H9 (cell line): ENCODE measurements at regions not wholly inside any gene's neighbourhood (a gene's known extent, or its start where the extent isn't known, plus 50 kb on each side); places are given as distances from the start of the nearest gene placed in this dataset.

Experiments used
- DNase-seq: peaks from one replicate; pipeline ENCODE4 v3.0.0-alpha.2; 2017
- H2AFZ ChIP-seq: one replicate; pipeline ENCODE4 v1.6.1; 2013; ENCODE audit warnings: mild to moderate bottlenecking, low read length, control low read depth, moderate library complexity
- H2AK5ac ChIP-seq: 2 replicates; pipeline ENCODE4 v1.6.1; 2013; ENCODE audit warnings: low read length, control low read depth, mixed read lengths; ENCODE audit not compliant: insufficient read length
- H2BK120ac ChIP-seq: one replicate; pipeline ENCODE4 v1.6.1; 2013; ENCODE audit warnings: low read depth, mild to moderate bottlenecking, low read length, control low read depth, inconsistent platforms; ENCODE audit not compliant: poor library complexity, severe bottlenecking
- H2BK12ac ChIP-seq: 2 replicates; pipeline ENCODE4 v1.6.1; 2013; ENCODE audit warnings: low read length, control low read depth, mixed read lengths, low read depth; ENCODE audit not compliant: insufficient read length
- H2BK15ac ChIP-seq: 2 replicates; pipeline ENCODE4 v1.6.1; 2013; ENCODE audit warnings: low read depth, low read length, control low read depth
- H2BK20ac ChIP-seq: one replicate; pipeline ENCODE4 v1.6.1; 2013; ENCODE audit warnings: low read depth, mild to moderate bottlenecking, low read length, control low read depth, inconsistent platforms; ENCODE audit not compliant: poor library complexity, severe bottlenecking
- H2BK5ac ChIP-seq: 2 replicates; pipeline ENCODE4 v1.6.1; 2013; ENCODE audit warnings: low read length, control low read depth, mixed read lengths; ENCODE audit not compliant: insufficient read length
- H3K14ac ChIP-seq: 2 replicates; pipeline ENCODE4 v1.6.1; 2013; ENCODE audit warnings: low read length, control low read depth; ENCODE audit not compliant: insufficient read depth
- H3K18ac ChIP-seq: 2 replicates; pipeline ENCODE4 v1.6.1; 2013; ENCODE audit warnings: low read depth, mild to moderate bottlenecking, mixed read lengths, low read length, control low read depth; ENCODE audit not compliant: insufficient read length
- H3K23ac ChIP-seq: 2 replicates; pipeline ENCODE4 v1.6.1; 2013; ENCODE audit warnings: low read length, control low read depth, mixed read lengths, low read depth; ENCODE audit not compliant: insufficient read length
- H3K23me2 ChIP-seq: 2 replicates; pipeline ENCODE4 v1.6.1; 2013; ENCODE audit warnings: low read depth, mild to moderate bottlenecking, mixed read lengths, low read length, control low read depth; ENCODE audit not compliant: insufficient read length, poor library complexity, severe bottlenecking
- H3K27ac ChIP-seq: 2 replicates; pipeline ENCODE4 v1.5.1; 2013; ENCODE audit warnings: low read length, control low read depth, mixed read lengths, low read depth; ENCODE audit not compliant: insufficient read length
- H3K27me3 ChIP-seq: 2 replicates; pipeline ENCODE4 v1.6.1; 2013; ENCODE audit warnings: low read length, control low read depth, inconsistent platforms; ENCODE audit not compliant: insufficient read depth
- H3K4ac ChIP-seq: 2 replicates; pipeline ENCODE4 v1.6.1; 2013; ENCODE audit warnings: low read depth, mild to moderate bottlenecking, control low read depth, inconsistent platforms, low read length, moderate library complexity
- H3K4me1 ChIP-seq: 2 replicates; pipeline ENCODE4 v1.6.1; 2013; ENCODE audit warnings: low read length, control low read depth, inconsistent platforms; ENCODE audit not compliant: insufficient read depth
- H3K4me2 ChIP-seq: 2 replicates; pipeline ENCODE4 v1.6.1; 2013; ENCODE audit warnings: low read length, control low read depth, mixed read lengths; ENCODE audit not compliant: insufficient read length, insufficient read depth
- H3K56ac ChIP-seq: 2 replicates; pipeline ENCODE4 v1.6.1; 2013; ENCODE audit warnings: low read depth, mild to moderate bottlenecking, mixed read lengths, low read length, control low read depth; ENCODE audit not compliant: insufficient read length
- H3K79me1 ChIP-seq: 2 replicates; pipeline ENCODE4 v1.6.1; 2013; ENCODE audit warnings: low read depth, mild to moderate bottlenecking, moderate library complexity, low read length, control low read depth, inconsistent platforms; ENCODE audit not compliant: insufficient read depth, poor library complexity, severe bottlenecking
- H3K79me2 ChIP-seq: 2 replicates; pipeline ENCODE4 v1.6.1; 2013; ENCODE audit warnings: low read length, control low read depth, inconsistent platforms; ENCODE audit not compliant: insufficient read depth
- H3K9ac ChIP-seq: 2 replicates; pipeline ENCODE4 v1.6.1; 2013; ENCODE audit warnings: low read length, control low read depth, mixed read lengths; ENCODE audit not compliant: insufficient read length; ENCODE audit errors: extremely low read depth
- H3K9me3 ChIP-seq: one replicate; pipeline ENCODE4 v1.6.1; 2013; ENCODE audit warnings: low read depth, low read length, inconsistent platforms; ENCODE audit not compliant: control insufficient read depth
- H3T11ph ChIP-seq: one replicate; pipeline ENCODE4 v1.6.1; 2013; ENCODE audit warnings: mild to moderate bottlenecking, low read length, control low read depth, inconsistent platforms
- H4K20me1 ChIP-seq: one replicate; pipeline ENCODE4 v1.6.1; 2013; ENCODE audit not compliant: control insufficient read depth, insufficient read length, insufficient read depth
- H4K5ac ChIP-seq: 2 replicates; pipeline ENCODE4 v1.6.1; 2013; ENCODE audit warnings: low read depth, mild to moderate bottlenecking, mixed read lengths, low read length, control low read depth; ENCODE audit not compliant: insufficient read length
- H4K8ac ChIP-seq: replicated peaks from 2 replicates; pipeline ENCODE4 v1.6.1; 2013; ENCODE audit warnings: low read length, control low read depth, mixed read lengths, low read depth; ENCODE audit not compliant: insufficient read length
- H4K91ac ChIP-seq: 2 replicates; pipeline ENCODE4 v1.6.1; 2013; ENCODE audit warnings: low read depth, mild to moderate bottlenecking, moderate library complexity, mixed read lengths, low read length, control low read depth; ENCODE audit not compliant: insufficient read length
- H3K27ac Mint-ChIP-seq, 3 experiments: 2 replicates in 2 of 3; 3 replicates in 1 of 3; pipeline ENCODE4 v1.8.0; 2020 to 2021; ENCODE audit warnings: mixed read lengths in 3 of 3, mild to moderate bottlenecking in 1 of 3, moderate library complexity in 1 of 3
- H3K27me3 Mint-ChIP-seq: 2 replicates; pipeline ENCODE4 v1.8.0; 2021; ENCODE audit warnings: low read depth, mild to moderate bottlenecking, moderate library complexity, mixed read lengths
- H3K36me3 Mint-ChIP-seq, 3 experiments: 2 replicates in 2 of 3; 3 replicates in 1 of 3; pipeline ENCODE4 v1.8.0; 2020 to 2021; ENCODE audit warnings: low read depth in 3 of 3, mixed read lengths in 3 of 3; ENCODE audit not compliant: insufficient read depth in 1 of 3
- H3K4me1 Mint-ChIP-seq, 2 experiments: 2 replicates each; pipeline ENCODE4 v1.8.0; 2020; ENCODE audit warnings: mixed read lengths in 2 of 2
- H3K4me3 Mint-ChIP-seq, 2 experiments: 2 replicates in 1 of 2; 3 replicates in 1 of 2; pipeline ENCODE4 v1.8.0; 2020 to 2021; ENCODE audit warnings: mild to moderate bottlenecking in 2 of 2, mixed read lengths in 2 of 2, moderate library complexity in 1 of 2
- H3K9me3 Mint-ChIP-seq, 2 experiments: 2 replicates in 1 of 2; 3 replicates in 1 of 2; pipeline ENCODE4 v1.8.0; 2020; ENCODE audit warnings: mild to moderate bottlenecking in 2 of 2, mixed read lengths in 2 of 2, moderate library complexity in 1 of 2
- WGBS: extraction: QIAGEN DNeasy Blood & Tissue Kit; methylation state at CpG from one replicate; pipeline ENCODE4 v1.1.7; 2013; ENCODE audit warnings: missing lambda C conversion rate, low lambda C conversion rate, mixed read lengths; ENCODE audit not compliant: insufficient read length; ENCODE audit errors: extremely low coverage; 5-methylcytosine and 5-hydroxymethylcytosine counted together
- TF ChIP-seq, protein P1 (sequence below): fragments of 200-600 bp; sonication (generic); conservative IDR thresholded peaks from 3 replicates; pipeline ENCODE4 v1.8.0; 2021; ENCODE audit warnings: antibody characterized with exemption, mild to moderate bottlenecking

DNA sequence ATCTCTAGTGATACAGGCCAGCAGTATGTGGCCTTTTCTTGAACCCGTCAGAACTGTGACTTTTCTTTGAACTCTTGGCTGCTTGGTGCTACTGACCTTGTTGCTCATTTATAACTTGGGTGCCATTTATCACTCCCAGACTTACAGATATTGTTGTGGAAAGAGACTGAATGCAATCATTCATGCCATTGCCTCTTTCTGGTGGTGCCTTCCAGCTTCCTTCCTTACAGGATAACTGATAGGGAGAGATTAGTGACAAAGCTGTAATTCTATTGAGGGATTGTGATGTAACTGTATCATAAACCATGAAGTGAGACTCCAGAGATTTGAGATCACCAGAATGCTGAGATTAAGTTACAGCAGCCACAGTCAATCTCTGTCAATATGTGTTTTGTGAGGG, 256.5 kb downstream of the USP25 start:
- H3K4me3 Mint-ChIP-seq, result no peak overlapping the region
- H2AFZ ChIP-seq, result no peak overlapping the region
- no peak overlapping the region for H3K23ac ChIP-seq
- no peak overlapping the region for H2BK12ac ChIP-seq
- no peak overlapping the region for H3K14ac ChIP-seq
- H3K36me3 Mint-ChIP-seq, result peaks cover 0 to 7% (median 0%) of the 10 kb centered on the region in 3 experiments; a peak in 4 of 7 replicates
- TF ChIP-seq, protein P1, sequence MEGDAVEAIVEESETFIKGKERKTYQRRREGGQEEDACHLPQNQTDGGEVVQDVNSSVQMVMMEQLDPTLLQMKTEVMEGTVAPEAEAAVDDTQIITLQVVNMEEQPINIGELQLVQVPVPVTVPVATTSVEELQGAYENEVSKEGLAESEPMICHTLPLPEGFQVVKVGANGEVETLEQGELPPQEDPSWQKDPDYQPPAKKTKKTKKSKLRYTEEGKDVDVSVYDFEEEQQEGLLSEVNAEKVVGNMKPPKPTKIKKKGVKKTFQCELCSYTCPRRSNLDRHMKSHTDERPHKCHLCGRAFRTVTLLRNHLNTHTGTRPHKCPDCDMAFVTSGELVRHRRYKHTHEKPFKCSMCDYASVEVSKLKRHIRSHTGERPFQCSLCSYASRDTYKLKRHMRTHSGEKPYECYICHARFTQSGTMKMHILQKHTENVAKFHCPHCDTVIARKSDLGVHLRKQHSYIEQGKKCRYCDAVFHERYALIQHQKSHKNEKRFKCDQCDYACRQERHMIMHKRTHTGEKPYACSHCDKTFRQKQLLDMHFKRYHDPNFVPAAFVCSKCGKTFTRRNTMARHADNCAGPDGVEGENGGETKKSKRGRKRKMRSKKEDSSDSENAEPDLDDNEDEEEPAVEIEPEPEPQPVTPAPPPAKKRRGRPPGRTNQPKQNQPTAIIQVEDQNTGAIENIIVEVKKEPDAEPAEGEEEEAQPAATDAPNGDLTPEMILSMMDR, result no peak
- H2BK15ac ChIP-seq, result no peak overlapping the region
- no peak overlapping the region for H4K5ac ChIP-seq
- no peaks in the 10 kb centered on the region for H3K23me2 ChIP-seq
- H4K91ac ChIP-seq, result no peak overlapping the region
- H3K56ac ChIP-seq, result no peak overlapping the region
- H3K4ac ChIP-seq, result no peak overlapping the region
- no peak overlapping the region for H3K18ac ChIP-seq
- no peaks in the 10 kb centered on the region for H3K4me1 ChIP-seq
- no peak overlapping the region for H3K9ac ChIP-seq
- H3T11ph ChIP-seq, result no peak overlapping the region
- no peaks in the 10 kb centered on the region for H4K20me1 ChIP-seq
- no peak overlapping the region for H3K27ac Mint-ChIP-seq
- H3K27me3 ChIP-seq, result no peaks in the 10 kb centered on the region
- H3K9me3 ChIP-seq, result no peaks in the 10 kb centered on the region
- WGBS, result no CpG with 5 or more reads among the region's 1 CpG
- H3K9me3 Mint-ChIP-seq, result peaks cover 4 to 8% of the 10 kb centered on the region in 2 experiments; a peak in 3 of 5 replicates
- H3K27me3 Mint-ChIP-seq, result no peaks in the 10 kb centered on the region
- H3K79me2 ChIP-seq, result no peaks in the 10 kb centered on the region
- H2BK120ac ChIP-seq, result no peak overlapping the region
- H2BK5ac ChIP-seq, result no peak overlapping the region
- H3K4me2 ChIP-seq, result no peak overlapping the region
- H3K4me1 Mint-ChIP-seq, result no peaks in the 10 kb centered on the region
- H3K27ac ChIP-seq, result no peak overlapping the region
- H2AK5ac ChIP-seq, result no peak overlapping the region
- H2BK20ac ChIP-seq, result no peak overlapping the region
- no peaks in the 10 kb centered on the region for H3K79me1 ChIP-seq
- no peak for DNase-seq
- H4K8ac ChIP-seq, result no peak overlapping the region
